SH-SY5Y (cell line): ENCODE measurements at regions not wholly inside any gene's neighbourhood (a gene's known extent, or its start where the extent isn't known, plus 50 kb on each side); places are given as distances from the start of the nearest gene placed in this dataset.

ENCODE experiments used
- GATA2 ChIP-seq: IDR thresholded peaks from 2 replicates; pipeline ENCODE4 v1.6.1; 2011; ENCODE audit warnings: mild to moderate bottlenecking, low read depth, low read length
- GATA3 ChIP-seq: IDR thresholded peaks from 2 replicates; pipeline ENCODE4 v1.6.1; 2011; ENCODE audit warnings: low read depth, mild to moderate bottlenecking, low read length, moderate library complexity

DNA sequence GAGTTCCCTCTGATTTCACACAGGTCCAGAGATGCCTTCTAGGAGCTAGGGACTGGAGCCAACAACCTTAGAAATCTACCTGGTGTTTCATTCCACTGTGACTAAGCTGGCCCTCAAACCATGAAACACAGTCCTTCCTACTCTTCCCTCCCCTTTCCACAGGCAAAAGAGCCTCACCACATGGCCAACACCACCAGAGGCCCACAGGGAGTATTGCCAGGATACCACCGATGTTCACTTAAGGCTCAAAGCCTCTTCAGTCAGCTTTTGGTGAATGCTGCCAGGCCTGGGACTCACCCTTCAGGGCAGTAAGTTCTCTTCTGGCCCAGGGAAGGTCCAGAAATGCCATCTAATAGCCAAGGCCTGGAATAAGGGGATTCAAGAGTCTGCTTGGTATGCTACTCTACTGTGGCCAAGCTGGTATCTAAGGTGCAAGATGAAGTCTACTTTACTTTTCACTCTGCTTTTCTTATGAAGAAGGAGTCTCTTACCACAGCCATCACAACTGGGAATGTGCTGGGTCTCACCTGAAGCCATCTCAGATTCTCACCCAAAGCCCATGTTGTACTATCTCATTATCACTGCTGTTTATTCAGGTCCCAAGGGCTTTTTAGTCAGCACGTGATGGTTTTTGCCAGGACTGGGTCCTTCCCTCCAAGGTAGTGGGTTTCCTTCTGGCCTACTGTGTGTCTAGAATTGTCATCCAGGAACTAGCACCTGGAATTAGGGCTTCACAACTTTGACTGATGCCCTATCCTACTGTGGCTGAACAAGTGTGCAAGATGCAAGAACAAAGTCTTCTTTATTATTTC lies 1018.4 kb downstream of the TAF11L14 start:
- no peak for TF ChIP-seq GATA2
- TF ChIP-seq GATA3: no peak
